T-helper 22 cell (primary cell): ENCODE measurements at regions not wholly inside any gene's neighbourhood (a gene's known extent, or its start where the extent isn't known, plus 50 kb on each side); places are given as distances from the start of the nearest gene placed in this dataset.

ENCODE experiments used
- DNase-seq: peaks from one replicate; pipeline ENCODE4 v3.0.0-alpha.2; 2020; ENCODE audit warnings: low read depth

- no peak for DNase-seq
Observed at GRCh38 chr1:36576551-36577110, 93.9 kb upstream of the CSF3R start.

GRCh38 chr1:36576118-36576517 lies 93.4 kb upstream of the CSF3R start:
- peak; percentile 4 for DNase-seq

DNA sequence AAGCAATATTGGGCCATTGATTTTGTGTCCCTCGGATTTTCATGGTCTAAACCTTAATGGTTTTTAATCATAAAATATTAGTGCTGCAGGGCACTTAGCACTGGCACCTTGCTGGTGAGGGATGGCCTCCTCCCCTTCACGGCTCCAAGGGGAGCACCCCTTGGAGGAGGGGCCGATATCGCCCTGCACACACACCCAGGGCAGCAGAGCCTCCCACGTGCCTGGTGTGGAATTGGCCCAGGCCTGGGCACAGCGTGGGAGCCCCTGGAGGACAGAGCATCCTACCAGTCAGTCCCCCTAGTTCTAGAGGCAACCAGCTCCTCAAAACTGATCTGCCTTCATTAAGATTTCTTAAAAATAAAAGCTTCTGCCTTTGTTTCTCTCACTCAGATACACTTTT lies 90.7 kb upstream of the CSF3R start:
- no peak for DNase-seq

- DNase-seq: no peak
Observed at GRCh38 chr1:36572906-36573305, 90.2 kb upstream of the CSF3R start.

DNA sequence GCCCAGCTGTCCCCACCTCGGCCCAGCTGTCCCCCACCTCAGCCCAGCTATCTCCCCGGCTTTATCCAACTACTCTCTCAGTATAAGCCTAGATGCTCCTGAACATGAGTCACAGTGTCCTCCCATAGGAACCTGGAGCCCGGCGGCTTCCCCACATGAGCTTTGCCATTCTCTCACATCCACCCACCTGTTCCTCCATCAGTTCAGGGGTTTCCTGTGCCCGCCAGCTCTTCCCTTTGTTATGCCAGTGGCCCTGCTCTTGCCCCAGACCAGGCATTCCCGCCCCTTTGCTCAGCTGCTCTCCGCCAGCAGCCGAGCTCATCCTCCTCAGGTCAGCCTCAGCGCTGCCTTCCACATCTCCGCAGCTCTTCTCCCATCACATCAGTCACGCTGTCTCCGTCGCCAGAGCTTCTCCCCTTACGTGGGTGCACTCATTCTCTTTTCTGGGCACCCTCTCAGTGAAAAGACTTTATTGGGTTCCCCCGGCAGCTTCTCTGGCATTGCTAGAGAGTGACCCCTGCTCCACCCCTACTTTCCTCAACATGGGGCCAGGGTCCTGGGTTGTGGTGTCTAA lies 89.5 kb upstream of the CSF3R start:
- no peak for DNase-seq

DNA sequence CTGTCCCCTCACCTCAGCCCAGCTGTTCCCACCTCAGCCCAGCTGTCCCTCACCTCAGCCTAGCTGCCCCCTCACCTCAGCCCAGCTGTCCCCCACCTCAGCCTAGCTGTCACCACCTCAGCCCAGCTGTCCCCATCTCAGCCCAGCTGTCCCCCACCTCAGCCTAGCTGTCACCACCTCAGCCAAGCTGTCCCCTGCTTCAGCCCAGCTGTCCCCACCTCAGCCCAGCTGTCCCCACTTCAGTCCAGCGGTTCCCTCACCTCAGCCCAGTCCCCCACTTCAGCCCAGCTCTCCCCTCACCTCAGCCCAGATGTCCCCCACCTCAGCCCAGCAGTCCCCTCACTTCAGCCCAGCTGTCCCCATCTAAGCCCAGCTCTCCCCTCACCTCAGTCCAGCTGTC lies 88.4 kb upstream of the CSF3R start:
- no peak for DNase-seq

DNA sequence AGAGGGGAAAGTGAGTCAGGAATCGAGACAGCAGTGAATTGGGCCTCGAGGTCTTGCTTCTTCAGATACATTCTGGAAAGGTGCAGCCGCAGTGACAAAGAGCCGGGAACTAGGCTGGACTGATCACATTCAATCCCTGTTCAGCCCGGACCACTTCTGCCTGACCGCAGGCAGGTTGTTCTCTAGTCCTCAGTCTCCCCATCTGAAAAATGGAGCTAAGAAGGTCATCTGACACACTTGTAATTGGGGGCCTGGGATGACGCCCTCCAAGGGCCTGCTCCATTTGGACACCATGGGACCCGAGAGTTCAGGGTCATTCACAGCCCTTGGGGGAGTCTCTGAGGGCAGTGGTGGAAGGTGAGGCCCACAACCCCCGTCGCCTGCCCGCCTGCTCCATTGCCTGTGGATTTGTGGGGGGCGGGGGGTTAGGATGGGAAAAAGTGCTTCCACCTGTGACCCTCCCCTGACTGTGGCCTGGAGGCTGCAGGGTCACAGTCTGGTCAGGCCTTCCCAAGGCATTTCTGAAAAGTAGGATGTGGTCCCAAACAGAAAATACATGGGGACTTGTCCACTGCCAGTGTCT lies 87.9 kb upstream of the CSF3R start:
- no peak for DNase-seq

GRCh38 chr1:36570006-36570405 lies 87.3 kb upstream of the CSF3R start:
- no peak for DNase-seq

DNA sequence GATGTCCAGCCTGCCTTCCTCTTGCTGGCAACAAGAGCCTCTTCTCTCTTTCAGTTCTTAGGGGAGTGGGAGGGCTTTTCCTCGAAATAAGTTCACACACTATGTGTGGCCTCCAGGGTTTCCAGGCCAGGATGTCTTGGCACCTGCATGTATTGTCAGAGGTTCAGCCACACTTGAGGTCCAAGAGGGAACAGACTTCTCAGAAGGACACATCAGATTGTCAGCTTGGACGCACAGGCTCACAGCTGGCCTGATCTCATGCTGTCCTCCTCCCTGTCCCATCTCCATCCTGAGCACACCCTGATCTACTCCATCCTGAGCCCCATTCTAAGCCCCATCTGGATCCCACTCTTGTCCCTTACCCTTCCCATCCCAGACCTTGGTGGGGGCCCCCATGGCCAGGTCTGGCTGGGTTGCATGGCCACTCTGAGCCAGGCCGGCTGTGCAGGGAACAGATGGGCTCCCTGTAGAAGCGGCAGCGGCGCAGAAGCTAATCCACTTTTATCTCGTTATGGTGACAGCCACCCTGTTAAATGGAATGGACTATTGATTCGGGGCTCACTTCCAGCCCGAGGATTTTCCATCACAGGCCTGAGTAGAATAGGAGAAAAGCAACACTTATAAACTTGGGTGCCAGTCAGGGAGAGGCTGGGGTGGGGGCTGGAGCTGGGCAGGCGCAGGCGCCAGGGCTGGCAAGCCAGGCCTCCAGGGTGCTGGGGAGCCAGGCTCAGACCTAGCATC lies 85.1 kb upstream of the CSF3R start:
- DNase-seq: no peak

GRCh38 chr1:36565576-36566501 lies 83.1 kb upstream of the CSF3R start:
- no peak for DNase-seq

- DNase-seq: no peak
Observed at GRCh38 chr1:36562181-36562685, 79.5 kb upstream of the CSF3R start.

GRCh38 chr1:36561361-36561724 lies 78.6 kb upstream of the CSF3R start:
- DNase-seq: no peak

- DNase-seq: no peak
Observed at GRCh38 chr1:36560621-36561360, 78.1 kb upstream of the CSF3R start.

DNA sequence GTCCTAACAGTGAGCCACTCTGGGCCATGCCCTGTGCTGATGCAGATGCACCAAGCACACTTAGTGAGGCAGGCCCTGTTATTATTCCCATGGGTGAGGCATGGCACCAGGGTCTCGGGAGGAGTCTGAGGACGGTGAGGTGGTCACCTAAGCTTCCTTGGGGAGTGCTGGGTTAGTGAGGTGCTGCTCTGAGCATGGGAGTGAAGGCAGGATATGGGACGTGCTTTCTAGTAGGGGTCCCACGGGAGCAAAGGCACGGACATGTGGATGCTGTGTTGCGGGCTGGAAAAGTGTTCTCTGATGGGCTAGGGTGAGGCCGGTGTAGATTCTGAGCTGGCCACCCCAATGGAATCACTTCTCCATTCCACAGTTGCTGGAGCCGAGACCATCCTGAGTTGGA lies 77.5 kb upstream of the CSF3R start:
- DNase-seq: no peak

- no peak for DNase-seq
Observed at GRCh38 chr1:36559061-36559460, 76.3 kb upstream of the CSF3R start.

DNA sequence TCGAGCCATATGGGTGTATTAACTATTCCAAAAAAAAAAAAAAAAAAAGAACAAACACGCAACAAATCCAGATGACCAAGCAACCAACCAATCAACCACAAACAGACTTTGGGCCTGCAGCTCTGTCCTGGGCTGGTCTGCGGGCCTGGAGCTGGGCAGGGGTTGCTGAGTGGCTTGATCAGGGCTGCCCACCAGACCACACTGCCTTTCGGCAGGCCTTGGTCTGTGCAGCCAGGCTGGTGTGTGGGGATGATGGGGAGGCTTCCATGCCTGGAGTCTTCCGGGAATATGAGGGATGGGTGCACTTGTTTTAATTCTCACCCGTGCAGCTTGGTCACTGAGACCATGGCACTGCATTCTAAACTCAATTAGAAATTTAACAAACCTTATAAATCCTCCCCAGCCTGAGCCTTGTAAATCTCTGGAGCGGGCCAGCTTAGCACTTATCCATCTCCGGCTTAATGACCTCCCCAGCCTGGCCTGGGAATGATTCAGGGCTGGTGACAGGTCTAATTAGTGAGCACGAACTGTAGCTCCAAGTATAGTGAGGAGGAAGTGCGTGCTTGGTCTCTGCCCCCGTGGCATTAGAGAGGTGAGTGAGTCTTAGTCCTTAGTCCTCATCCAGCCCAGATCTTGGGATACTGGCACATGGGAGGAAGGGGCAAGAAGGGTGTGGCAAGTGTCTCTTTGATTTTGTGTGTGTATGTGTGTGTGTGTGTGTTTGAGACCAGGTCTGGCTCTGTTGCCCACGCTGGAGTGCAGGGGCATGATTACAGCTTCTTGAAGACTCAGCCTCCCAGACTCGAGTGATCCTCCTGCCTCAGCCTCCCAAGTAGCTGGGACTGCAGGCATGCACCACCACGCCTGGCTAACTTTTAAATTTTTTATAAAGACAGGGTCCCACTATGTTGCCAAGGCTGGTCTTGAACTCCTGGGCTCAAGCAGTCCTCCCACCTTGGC lies 74.6 kb upstream of the CSF3R start:
- no peak for DNase-seq

GRCh38 chr1:36555041-36555440 lies 72.3 kb upstream of the CSF3R start:
- DNase-seq: no peak

GRCh38 chr1:36554323-36554628 lies 71.6 kb upstream of the CSF3R start:
- DNase-seq: no peak

DNA sequence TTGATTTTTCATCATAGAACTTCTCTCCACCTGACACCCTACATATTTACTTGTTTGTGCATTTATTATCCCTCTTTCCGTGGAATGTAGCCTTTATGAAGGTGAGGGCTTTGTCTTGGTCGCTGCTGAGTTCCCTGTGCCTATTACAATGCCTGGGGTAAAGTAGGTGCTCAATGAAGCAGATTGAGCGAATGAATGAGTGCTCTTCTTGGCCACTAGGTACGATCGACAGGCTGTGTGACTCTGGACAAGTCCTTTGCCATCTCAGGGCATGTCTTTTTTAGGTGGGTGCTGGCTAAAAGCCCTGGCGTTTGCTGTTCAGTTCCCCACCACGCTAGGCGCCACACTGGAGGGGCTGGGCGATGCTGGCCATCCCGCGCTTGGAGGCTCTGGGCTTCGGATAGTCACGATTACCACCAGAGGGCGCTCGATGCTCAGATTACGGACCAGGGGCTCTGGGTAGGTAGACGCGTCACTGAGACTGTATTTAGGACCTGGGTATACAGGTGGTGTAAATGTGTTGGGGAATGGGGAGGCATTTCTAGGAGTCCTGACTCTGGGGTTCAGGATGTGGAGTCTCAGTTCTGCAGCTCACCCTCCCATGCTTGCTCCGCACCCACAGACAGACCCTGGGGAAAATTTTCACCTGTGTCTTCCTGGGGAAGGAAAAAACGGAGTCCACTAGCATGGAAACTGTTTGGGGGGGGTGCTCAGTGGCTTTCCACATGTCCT lies 71.0 kb upstream of the CSF3R start:
- peak; percentile 14 for DNase-seq
